Neural cell (in vitro differentiated cells): ENCODE measurements at regions not wholly inside any gene's neighbourhood (a gene's known extent, or its start where the extent isn't known, plus 50 kb on each side); places are given as distances from the start of the nearest gene placed in this dataset.

Experiments
- H2AFZ ChIP-seq: fragments of 200-600, 300-800 bp; sonication (generic), shearing (Covaris generic); 2 replicates; pipeline ENCODE4 v1.6.0; 2014; ENCODE audit warnings: low read depth, mild to moderate bottlenecking, antibody characterized with exemption, low read length, moderate library complexity
- H3F3A ChIP-seq: fragments of 200-600 bp; shearing (Covaris generic); 2 replicates; pipeline ENCODE4 v1.6.1; 2016; ENCODE audit warnings: mild to moderate bottlenecking, moderate library complexity, mixed read lengths, antibody characterized with exemption, low read length; ENCODE audit not compliant: insufficient read depth, poor library complexity, severe bottlenecking
- H3K27ac ChIP-seq: fragments of 200-600, 300-800 bp; sonication (generic), shearing (Covaris generic); 2 replicates; pipeline ENCODE4 v1.5.1; 2014; ENCODE audit warnings: mild to moderate bottlenecking, low read length, moderate library complexity
- H3K27me3 ChIP-seq: fragments of 300-800, 200-600 bp; sonication (generic), shearing (Covaris generic); 2 replicates; pipeline ENCODE4 v1.6.0; 2014; ENCODE audit warnings: mild to moderate bottlenecking, low read depth, low read length, moderate library complexity; ENCODE audit not compliant: insufficient read depth
- H3K36me3 ChIP-seq: fragments of 300-800, 200-600 bp; sonication (generic), shearing (Covaris generic); 2 replicates; pipeline ENCODE4 v1.5.1; 2014; ENCODE audit warnings: mild to moderate bottlenecking, antibody characterized with exemption, low read length, moderate library complexity; ENCODE audit not compliant: insufficient read depth
- H3K4me2 ChIP-seq: fragments of 300-800, 200-600 bp; sonication (generic), shearing (Covaris generic); 2 replicates; pipeline ENCODE4 v1.6.0; 2014; ENCODE audit warnings: mild to moderate bottlenecking, low read length
- H3K4me3 ChIP-seq: fragments of 300-800, 200-600 bp; sonication (generic), shearing (Covaris generic); 2 replicates; pipeline ENCODE4 v1.5.1; 2014; ENCODE audit warnings: mild to moderate bottlenecking, low read length, moderate library complexity
- H3K79me2 ChIP-seq: fragments of 200-600 bp; shearing (Covaris generic); replicated peaks from 2 replicates; pipeline ENCODE4 v1.6.0; 2014; ENCODE audit warnings: mild to moderate bottlenecking, low read length, moderate library complexity; ENCODE audit not compliant: insufficient read depth
- H3K9ac ChIP-seq: fragments of 300-800, 200-600 bp; sonication (generic), shearing (Covaris generic); 2 replicates; pipeline ENCODE4 v1.6.1; 2016; ENCODE audit warnings: mild to moderate bottlenecking, low read length, mixed read lengths
- H3K9me2 ChIP-seq: fragments of 200-600 bp; shearing (Covaris generic); 2 replicates; pipeline ENCODE4 v1.6.1; 2016; ENCODE audit warnings: mild to moderate bottlenecking, low read length, mixed read lengths; ENCODE audit not compliant: insufficient read depth
- H3K9me3 ChIP-seq: fragments of 200-600, 300-800 bp; sonication (generic), shearing (Covaris generic); 2 replicates; pipeline ENCODE4 v1.6.1; 2016; ENCODE audit warnings: mild to moderate bottlenecking, mixed run types, low read length, moderate library complexity, mixed read lengths
- H4K20me1 ChIP-seq: fragments of 200-600 bp; shearing (Covaris generic); 2 replicates; pipeline ENCODE4 v1.6.1; 2016; ENCODE audit warnings: mild to moderate bottlenecking, mixed run types; ENCODE audit not compliant: insufficient read depth
- EP300 ChIP-seq: fragments of 450-650 bp; conservative IDR thresholded peaks from 2 replicates; pipeline ENCODE4 v1.6.1; 2014; ENCODE audit warnings: antibody characterized with exemption, mild to moderate bottlenecking, moderate library complexity; ENCODE audit not compliant: poor library complexity, severe bottlenecking
- EZH2 ChIP-seq: fragments of 200-600, 300-800 bp; shearing (Covaris generic), sonication (generic); IDR thresholded peaks from 2 replicates; pipeline ENCODE4 v1.6.1; 2014; ENCODE audit warnings: antibody characterized with exemption, low read length, borderline replicate concordance, mild to moderate bottlenecking; ENCODE audit not compliant: insufficient read depth, poor library complexity, severe bottlenecking
- MXI1 ChIP-seq: fragments of 450-650 bp; conservative IDR thresholded peaks from 2 replicates; pipeline ENCODE4 v1.6.1; 2014; ENCODE audit warnings: antibody characterized with exemption, mild to moderate bottlenecking; ENCODE audit not compliant: poor library complexity, severe bottlenecking
- POLR2AphosphoS5 ChIP-seq: IDR thresholded peaks from 2 replicates; pipeline ENCODE4 v1.6.1; 2012
- RAD21 ChIP-seq: fragments of 450-650 bp; conservative IDR thresholded peaks from 2 replicates; pipeline ENCODE4 v1.6.1; 2014; ENCODE audit warnings: antibody characterized with exemption, mild to moderate bottlenecking, moderate library complexity
- SMC3 ChIP-seq: fragments of 450-650 bp; conservative IDR thresholded peaks from 2 replicates; pipeline ENCODE4 v1.6.1; 2014; ENCODE audit warnings: antibody characterized with exemption, mild to moderate bottlenecking, moderate library complexity; ENCODE audit not compliant: poor library complexity
- TAF1 ChIP-seq: IDR thresholded peaks from 2 replicates; pipeline ENCODE4 v1.6.1; 2012; ENCODE audit warnings: low read depth
- TF ChIP-seq, protein P1 (sequence below): fragments of 450-650 bp; IDR thresholded peaks from 2 replicates; pipeline ENCODE4 v1.5.1; 2014; ENCODE audit warnings: antibody characterized with exemption, mild to moderate bottlenecking, moderate library complexity; ENCODE audit not compliant: poor library complexity, severe bottlenecking
- TF ChIP-seq, protein P2 (sequence below): IDR thresholded peaks from 2 replicates; pipeline ENCODE4 v1.6.1; 2012; ENCODE audit warnings: borderline replicate concordance

DNA sequence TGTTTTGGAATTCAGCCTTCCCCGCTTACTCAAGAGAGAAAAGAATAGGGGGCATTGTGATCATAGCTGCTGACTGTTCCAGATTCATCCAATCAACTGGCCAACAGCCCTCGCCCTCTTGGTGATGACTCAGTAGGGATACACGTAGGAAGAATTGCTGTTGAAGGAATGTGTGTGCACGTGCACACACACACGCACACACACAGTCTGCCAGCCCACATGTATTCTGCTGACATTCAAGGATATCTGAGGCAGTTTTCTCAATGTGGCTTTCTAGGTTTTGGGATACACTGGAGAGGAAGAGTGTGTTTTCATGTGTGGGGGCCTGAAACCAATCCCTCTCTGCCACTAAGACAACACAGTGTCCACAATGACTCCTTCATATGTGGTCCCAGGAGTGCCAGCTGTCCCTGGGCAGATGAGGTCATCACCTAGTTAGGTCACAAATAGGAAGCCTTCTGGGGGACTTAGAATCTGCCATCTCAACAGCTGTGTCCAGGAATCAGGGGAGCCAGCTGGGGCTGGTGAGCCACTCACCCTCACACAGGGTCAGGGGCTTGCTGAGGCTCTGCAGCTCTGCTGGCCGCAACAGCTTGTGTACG is 352.6 kb downstream of the SS18 start:
- H3K27ac ChIP-seq = no peak overlapping the region
- no peaks in the 10 kb centered on the region for H3K79me2 ChIP-seq
- no peaks in the 10 kb centered on the region for H3K9me3 ChIP-seq
- no peaks in the 10 kb centered on the region for H3K9me2 ChIP-seq
- no peaks in the 10 kb centered on the region for H3K36me3 ChIP-seq
- H2AFZ ChIP-seq = no peak overlapping the region
- H3K27me3 ChIP-seq = no peaks in the 10 kb centered on the region
- no peak overlapping the region for H3K9ac ChIP-seq
- no peak for TF ChIP-seq EZH2
- TF ChIP-seq POLR2AphosphoS5 = no peak
- no peak for TF ChIP-seq EP300
- no peak for TF ChIP-seq RAD21
- TF ChIP-seq, protein P1, sequence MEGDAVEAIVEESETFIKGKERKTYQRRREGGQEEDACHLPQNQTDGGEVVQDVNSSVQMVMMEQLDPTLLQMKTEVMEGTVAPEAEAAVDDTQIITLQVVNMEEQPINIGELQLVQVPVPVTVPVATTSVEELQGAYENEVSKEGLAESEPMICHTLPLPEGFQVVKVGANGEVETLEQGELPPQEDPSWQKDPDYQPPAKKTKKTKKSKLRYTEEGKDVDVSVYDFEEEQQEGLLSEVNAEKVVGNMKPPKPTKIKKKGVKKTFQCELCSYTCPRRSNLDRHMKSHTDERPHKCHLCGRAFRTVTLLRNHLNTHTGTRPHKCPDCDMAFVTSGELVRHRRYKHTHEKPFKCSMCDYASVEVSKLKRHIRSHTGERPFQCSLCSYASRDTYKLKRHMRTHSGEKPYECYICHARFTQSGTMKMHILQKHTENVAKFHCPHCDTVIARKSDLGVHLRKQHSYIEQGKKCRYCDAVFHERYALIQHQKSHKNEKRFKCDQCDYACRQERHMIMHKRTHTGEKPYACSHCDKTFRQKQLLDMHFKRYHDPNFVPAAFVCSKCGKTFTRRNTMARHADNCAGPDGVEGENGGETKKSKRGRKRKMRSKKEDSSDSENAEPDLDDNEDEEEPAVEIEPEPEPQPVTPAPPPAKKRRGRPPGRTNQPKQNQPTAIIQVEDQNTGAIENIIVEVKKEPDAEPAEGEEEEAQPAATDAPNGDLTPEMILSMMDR = no peak
- no peak for TF ChIP-seq SMC3
- no peak for TF ChIP-seq TAF1
- H3F3A ChIP-seq = no peaks in the 10 kb centered on the region
- H4K20me1 ChIP-seq = no peaks in the 10 kb centered on the region
- H3K4me3 ChIP-seq = no peak overlapping the region
- no peak overlapping the region for H3K4me2 ChIP-seq

DNA sequence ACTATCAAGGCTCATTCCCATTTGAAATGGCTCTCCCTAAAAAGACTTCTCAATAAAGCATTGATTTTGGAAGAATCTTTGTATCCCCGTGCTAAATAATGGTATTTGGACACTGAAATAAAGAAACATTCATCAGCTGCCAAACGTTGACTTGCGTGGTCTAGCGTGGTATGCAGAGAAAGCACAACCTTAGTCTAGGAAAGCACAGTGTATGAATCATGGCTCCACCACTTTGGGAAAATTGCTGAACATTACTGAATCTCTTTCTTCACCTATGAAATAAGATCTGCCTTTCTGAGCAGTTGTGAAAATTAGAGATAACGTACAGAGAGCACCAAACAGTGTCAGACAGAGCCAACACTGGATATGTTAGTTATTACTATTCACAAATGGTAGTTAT is 353.9 kb downstream of the SS18 start:
- Histone ChIP-seq H2AFZ (no peak overlapping the region), H3K9me3 (no peaks in the 10 kb centered on the region), H4K20me1 (no peaks in the 10 kb centered on the region), H3K4me2 (no peak overlapping the region), H3K79me2 (no peaks in the 10 kb centered on the region), H3K36me3 (no peaks in the 10 kb centered on the region), H3K9me2 (no peaks in the 10 kb centered on the region), H3K27me3 (no peaks in the 10 kb centered on the region), H3K27ac (no peak overlapping the region), H3K9ac (no peak overlapping the region), H3K4me3 (no peak overlapping the region), H3F3A (no peaks in the 10 kb centered on the region)
- TF ChIP-seq MXI1 = no peak
- TF ChIP-seq TAF1 = no peak
- no peak for TF ChIP-seq POLR2AphosphoS5
- no peak for TF ChIP-seq RAD21
- TF ChIP-seq EZH2 = no peak
- TF ChIP-seq EP300 = no peak
- TF ChIP-seq, protein P2, sequence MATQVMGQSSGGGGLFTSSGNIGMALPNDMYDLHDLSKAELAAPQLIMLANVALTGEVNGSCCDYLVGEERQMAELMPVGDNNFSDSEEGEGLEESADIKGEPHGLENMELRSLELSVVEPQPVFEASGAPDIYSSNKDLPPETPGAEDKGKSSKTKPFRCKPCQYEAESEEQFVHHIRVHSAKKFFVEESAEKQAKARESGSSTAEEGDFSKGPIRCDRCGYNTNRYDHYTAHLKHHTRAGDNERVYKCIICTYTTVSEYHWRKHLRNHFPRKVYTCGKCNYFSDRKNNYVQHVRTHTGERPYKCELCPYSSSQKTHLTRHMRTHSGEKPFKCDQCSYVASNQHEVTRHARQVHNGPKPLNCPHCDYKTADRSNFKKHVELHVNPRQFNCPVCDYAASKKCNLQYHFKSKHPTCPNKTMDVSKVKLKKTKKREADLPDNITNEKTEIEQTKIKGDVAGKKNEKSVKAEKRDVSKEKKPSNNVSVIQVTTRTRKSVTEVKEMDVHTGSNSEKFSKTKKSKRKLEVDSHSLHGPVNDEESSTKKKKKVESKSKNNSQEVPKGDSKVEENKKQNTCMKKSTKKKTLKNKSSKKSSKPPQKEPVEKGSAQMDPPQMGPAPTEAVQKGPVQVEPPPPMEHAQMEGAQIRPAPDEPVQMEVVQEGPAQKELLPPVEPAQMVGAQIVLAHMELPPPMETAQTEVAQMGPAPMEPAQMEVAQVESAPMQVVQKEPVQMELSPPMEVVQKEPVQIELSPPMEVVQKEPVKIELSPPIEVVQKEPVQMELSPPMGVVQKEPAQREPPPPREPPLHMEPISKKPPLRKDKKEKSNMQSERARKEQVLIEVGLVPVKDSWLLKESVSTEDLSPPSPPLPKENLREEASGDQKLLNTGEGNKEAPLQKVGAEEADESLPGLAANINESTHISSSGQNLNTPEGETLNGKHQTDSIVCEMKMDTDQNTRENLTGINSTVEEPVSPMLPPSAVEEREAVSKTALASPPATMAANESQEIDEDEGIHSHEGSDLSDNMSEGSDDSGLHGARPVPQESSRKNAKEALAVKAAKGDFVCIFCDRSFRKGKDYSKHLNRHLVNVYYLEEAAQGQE = no peak
